Retinal pigment epithelial cell (primary cell): ENCODE measurements at regions not wholly inside any gene's neighbourhood (a gene's known extent, or its start where the extent isn't known, plus 50 kb on each side); places are given as distances from the start of the nearest gene placed in this dataset.

Experiments
- DNase-seq: peaks from one replicate; pipeline ENCODE4 v3.0.0-alpha.2; 2010; ENCODE audit warnings: low read depth
- H3K4me3 ChIP-seq: 2 replicates; pipeline ENCODE4 v1.5.1; 2011; ENCODE audit warnings: mild to moderate bottlenecking, low read length, control low read depth, moderate library complexity
- CTCF ChIP-seq: conservative IDR thresholded peaks from 2 replicates; pipeline ENCODE4 v1.5.1; 2011; ENCODE audit warnings: low read depth, low read length, control low read depth, inconsistent platforms

GRCh38 chr6:74587386-74587785 lies 618.5 kb downstream of the COL12A1 start:
- DNase-seq, result no peak
- no peak for TF ChIP-seq CTCF
- H3K4me3 ChIP-seq, result no peak overlapping the region

GRCh38 chr6:74585753-74586152 lies 620.1 kb downstream of the COL12A1 start:
- H3K4me3 ChIP-seq, result no peak overlapping the region
- TF ChIP-seq CTCF, result no peak
- no peak for DNase-seq

GRCh38 chr6:74581681-74582080 lies 624.2 kb downstream of the COL12A1 start:
- no peak for TF ChIP-seq CTCF
- H3K4me3 ChIP-seq, result no peak overlapping the region
- no peak for DNase-seq

- H3K4me3 ChIP-seq, result no peak overlapping the region
- no peak for DNase-seq
- no peak for TF ChIP-seq CTCF
Measured at GRCh38 chr6:74579794-74580193, 626.1 kb downstream of the COL12A1 start.

- no peak for DNase-seq
- no peak overlapping the region for H3K4me3 ChIP-seq
- TF ChIP-seq CTCF, result no peak
Measured at GRCh38 chr6:74579047-74579446, 626.8 kb downstream of the COL12A1 start.

- no peak for TF ChIP-seq CTCF
- DNase-seq, result peak; percentile 65
- no peak overlapping the region for H3K4me3 ChIP-seq
Measured at GRCh38 chr6:74578339-74578738, 627.5 kb downstream of the COL12A1 start.

GRCh38 chr6:74577619-74578018 lies 628.2 kb downstream of the COL12A1 start:
- TF ChIP-seq CTCF, result no peak
- DNase-seq, result no peak
- no peak overlapping the region for H3K4me3 ChIP-seq
